NCI-H2227 (cell line): ENCODE measurements at regions not wholly inside any gene's neighbourhood (a gene's known extent, or its start where the extent isn't known, plus 50 kb on each side); places are given as distances from the start of the nearest gene placed in this dataset.

ENCODE experiments used
- DNase-seq: peaks from one replicate; lab custom pipeline; 2025; ENCODE audit not compliant: unreplicated experiment; lab: John Stamatoyannopoulos, UW

GRCh38 chr12:103093499-103094106, 136.1 kb downstream of the ASCL1 start:
- DNase-seq = no peak

GRCh38 chr12:103097496-103097895, 140.0 kb downstream of the ASCL1 start:
- DNase-seq = no peak

GRCh38 chr12:103100257-103100831, 142.9 kb downstream of the ASCL1 start:
- no peak for DNase-seq

GRCh38 chr12:103102225-103102744, 144.8 kb downstream of the ASCL1 start:
- no peak for DNase-seq

- no peak for DNase-seq
Measured at GRCh38 chr12:103105971-103106597, 148.6 kb downstream of the ASCL1 start.

GRCh38 chr12:103109861-103110260, 152.4 kb downstream of the ASCL1 start:
- no peak for DNase-seq

- no peak for DNase-seq
Measured at GRCh38 chr12:103114296-103115055, 157.0 kb downstream of the ASCL1 start.

GRCh38 chr12:103128862-103129501, 171.5 kb downstream of the ASCL1 start:
- DNase-seq = no peak

GRCh38 chr12:103130564-103130963, 173.1 kb downstream of the ASCL1 start:
- no peak for DNase-seq

- no peak for DNase-seq
Measured at GRCh38 chr12:103138538-103138937, 181.1 kb downstream of the ASCL1 start.

- no peak for DNase-seq
Measured at GRCh38 chr12:103139876-103140275, 182.4 kb downstream of the ASCL1 start.

- no peak for DNase-seq
Measured at GRCh38 chr12:103140286-103140685, 182.8 kb downstream of the ASCL1 start.

GRCh38 chr12:103144278-103144677, 186.8 kb downstream of the ASCL1 start:
- DNase-seq = no peak

GRCh38 chr12:103160622-103161021, 203.1 kb downstream of the ASCL1 start:
- DNase-seq = no peak

GRCh38 chr12:103161582-103162362, 204.3 kb downstream of the ASCL1 start:
- no peak for DNase-seq

GRCh38 chr12:103166949-103167348, 209.5 kb downstream of the ASCL1 start:
- no peak for DNase-seq

GRCh38 chr12:103172447-103173112, 215.1 kb downstream of the ASCL1 start:
- DNase-seq = no peak

GRCh38 chr12:103175625-103176024, 218.2 kb downstream of the ASCL1 start:
- no peak for DNase-seq

- DNase-seq = no peak
Measured at GRCh38 chr12:103177639-103178255, 220.3 kb downstream of the ASCL1 start.
